ENCODE measurements at regions not wholly inside any gene's neighbourhood (a gene's known extent, or its start where the extent isn't known, plus 50 kb on each side); places are given as distances from the start of the nearest gene placed in this dataset.

- Histone ChIP-seq H3K4me2 (ENCODE audit: insufficient read depth, low read length) (no peak overlapping the region), H3K4me1 (ENCODE audit: insufficient read depth, low read length) (no peaks in the 10 kb centered on the region), H3K4me3 (ENCODE audit: low read depth in 1 of 2, low read length in 2 of 2) (no peak overlapping the region), H3K9ac (ENCODE audit: low read depth, low read length) (no peak overlapping the region), H3K27ac (ENCODE audit: low read length) (no peak overlapping the region), H3K79me2 (ENCODE audit: insufficient read depth, low read length) (no peaks in the 10 kb centered on the region), H3K36me3 (ENCODE audit: insufficient read depth, low read length) (no peaks in the 10 kb centered on the region), H4K20me1 (ENCODE audit: insufficient read depth, low read length) (no peaks in the 10 kb centered on the region), H3K9me3 (ENCODE audit: insufficient read depth, low read length, severe bottlenecking) (no peaks in the 10 kb centered on the region), H3K27me3 (ENCODE audit: insufficient read depth, low read length, poor library complexity) (no peaks in the 10 kb centered on the region), H2AFZ (ENCODE audit: low read depth, low read length) (no peak overlapping the region)
- TF ChIP-seq CTCF (IDR thresholded peaks at IDR 0.05; ENCODE audit: borderline replicate concordance, extremely low read depth, low read length, poor library complexity, severe bottlenecking) (no peak), EZH2 (IDR thresholded peaks at IDR 0.05; ENCODE audit: borderline replicate concordance, low read depth, low read length, severe bottlenecking) (no peak)
- ATAC-seq (ENCODE audit: insufficient read depth, low read depth), result no peak
- no peak for DNase-seq
Observed at GRCh38 chr21:28083350-28083749, 909.3 kb downstream of the LTN1 start.

- no peak overlapping the region for H2AFZ ChIP-seq (ENCODE audit: low read depth, low read length)
- H3K27ac ChIP-seq (ENCODE audit: low read length), result no peak overlapping the region
- H3K36me3 ChIP-seq (ENCODE audit: insufficient read depth, low read length), result no peaks in the 10 kb centered on the region
- no peaks in the 10 kb centered on the region for H3K79me2 ChIP-seq (ENCODE audit: insufficient read depth, low read length)
- H4K20me1 ChIP-seq (ENCODE audit: insufficient read depth, low read length), result no peaks in the 10 kb centered on the region
- no peaks in the 10 kb centered on the region for H3K27me3 ChIP-seq (ENCODE audit: insufficient read depth, low read length, poor library complexity)
- no peak overlapping the region for H3K4me3 ChIP-seq (ENCODE audit: low read depth in 1 of 2, low read length in 2 of 2)
- ATAC-seq (ENCODE audit: insufficient read depth, low read depth) (no peak), DNase-seq (no peak)
- H3K9me3 ChIP-seq (ENCODE audit: insufficient read depth, low read length, severe bottlenecking), result no peaks in the 10 kb centered on the region
- no peaks in the 10 kb centered on the region for H3K4me1 ChIP-seq (ENCODE audit: insufficient read depth, low read length)
- H3K9ac ChIP-seq (ENCODE audit: low read depth, low read length), result no peak overlapping the region
- no peak for TF ChIP-seq EZH2 (IDR thresholded peaks at IDR 0.05; ENCODE audit: borderline replicate concordance, low read depth, low read length, severe bottlenecking)
- no peak for TF ChIP-seq CTCF (IDR thresholded peaks at IDR 0.05; ENCODE audit: borderline replicate concordance, extremely low read depth, low read length, poor library complexity, severe bottlenecking)
- H3K4me2 ChIP-seq (ENCODE audit: insufficient read depth, low read length), result no peak overlapping the region
Observed at GRCh38 chr21:28078126-28078525, 914.6 kb downstream of the LTN1 start.

- no peak overlapping the region for H3K27ac ChIP-seq (ENCODE audit: low read length)
- TF ChIP-seq CTCF (IDR thresholded peaks at IDR 0.05; ENCODE audit: borderline replicate concordance, extremely low read depth, low read length, poor library complexity, severe bottlenecking) (no peak), EZH2 (IDR thresholded peaks at IDR 0.05; ENCODE audit: borderline replicate concordance, low read depth, low read length, severe bottlenecking) (no peak)
Observed at GRCh38 chr21:28074676-28075075, 918.0 kb downstream of the LTN1 start.

GRCh38 chr21:28072601-28073000, 920.1 kb downstream of the LTN1 start:
- no peak overlapping the region for H3K4me3 ChIP-seq (ENCODE audit: low read depth in 1 of 2, low read length in 2 of 2)

More at GRCh38 chr21:28074676-28075075, 918.0 kb downstream of the LTN1 start:
- H3K4me1 ChIP-seq (ENCODE audit: insufficient read depth, low read length), result no peaks in the 10 kb centered on the region
- H4K20me1 ChIP-seq (ENCODE audit: insufficient read depth, low read length), result no peaks in the 10 kb centered on the region
- DNase-seq, result no peak
- H3K9ac ChIP-seq (ENCODE audit: low read depth, low read length), result no peak overlapping the region
- H3K79me2 ChIP-seq (ENCODE audit: insufficient read depth, low read length), result no peaks in the 10 kb centered on the region
- no peaks in the 10 kb centered on the region for H3K27me3 ChIP-seq (ENCODE audit: insufficient read depth, low read length, poor library complexity)
- H3K36me3 ChIP-seq (ENCODE audit: insufficient read depth, low read length), result no peaks in the 10 kb centered on the region
- H3K9me3 ChIP-seq (ENCODE audit: insufficient read depth, low read length, severe bottlenecking), result no peaks in the 10 kb centered on the region
- H2AFZ ChIP-seq (ENCODE audit: low read depth, low read length), result no peak overlapping the region
- no peak for ATAC-seq (ENCODE audit: insufficient read depth, low read depth)
- H3K4me2 ChIP-seq (ENCODE audit: insufficient read depth, low read length), result no peak overlapping the region
- no peak overlapping the region for H3K4me3 ChIP-seq (ENCODE audit: low read depth in 1 of 2, low read length in 2 of 2)

More at GRCh38 chr21:28072601-28073000, 920.1 kb downstream of the LTN1 start:
- no peaks in the 10 kb centered on the region for H3K79me2 ChIP-seq (ENCODE audit: insufficient read depth, low read length)
- H3K36me3 ChIP-seq (ENCODE audit: insufficient read depth, low read length), result no peaks in the 10 kb centered on the region
- H2AFZ ChIP-seq (ENCODE audit: low read depth, low read length), result no peak overlapping the region
- H3K4me2 ChIP-seq (ENCODE audit: insufficient read depth, low read length), result no peak overlapping the region
- no peaks in the 10 kb centered on the region for H3K9me3 ChIP-seq (ENCODE audit: insufficient read depth, low read length, severe bottlenecking)
- H3K27me3 ChIP-seq (ENCODE audit: insufficient read depth, low read length, poor library complexity), result no peaks in the 10 kb centered on the region
- DNase-seq (no peak), ATAC-seq (ENCODE audit: insufficient read depth, low read depth) (no peak)
- no peak overlapping the region for H3K27ac ChIP-seq (ENCODE audit: low read length)
- no peaks in the 10 kb centered on the region for H4K20me1 ChIP-seq (ENCODE audit: insufficient read depth, low read length)
- no peaks in the 10 kb centered on the region for H3K4me1 ChIP-seq (ENCODE audit: insufficient read depth, low read length)
- no peak overlapping the region for H3K9ac ChIP-seq (ENCODE audit: low read depth, low read length)
- TF ChIP-seq CTCF (IDR thresholded peaks at IDR 0.05; ENCODE audit: borderline replicate concordance, extremely low read depth, low read length, poor library complexity, severe bottlenecking), result no peak
- no peak for TF ChIP-seq EZH2 (IDR thresholded peaks at IDR 0.05; ENCODE audit: borderline replicate concordance, low read depth, low read length, severe bottlenecking)
